Mucosa of descending colon (tissue), 3 donors: ENCODE measurements at regions not wholly inside any gene's neighbourhood (a gene's known extent, or its start where the extent isn't known, plus 50 kb on each side); places are given as distances from the start of the nearest gene placed in this dataset.

Experiments
- ATAC-seq: fragments of 200-7000 bp; cut with Tn5 transposase; one replicate; pipeline ENCODE4 v1.9.1; 2020; ENCODE audit warnings: mild to moderate bottlenecking, moderate library complexity
- DNase-seq, 3 donors: peaks; one replicate each; pipeline ENCODE4 v3.0.0-alpha.2; 2020
- H3K36me3 ChIP-seq: fragments of 200-600 bp; one replicate; pipeline ENCODE4 v1.8.0; 2021; ENCODE audit warnings: low read depth, mild to moderate bottlenecking
- H3K4me1 ChIP-seq: fragments of 200-600 bp; one replicate; pipeline ENCODE4 v1.8.0; 2021; ENCODE audit warnings: low read depth, mild to moderate bottlenecking
- H3K4me3 ChIP-seq: fragments of 200-600 bp; one replicate; pipeline ENCODE4 v1.8.0; 2021; ENCODE audit warnings: mild to moderate bottlenecking
- H3K9me3 ChIP-seq: fragments of 200-600 bp; one replicate; pipeline ENCODE4 v1.8.0; 2021; ENCODE audit warnings: mild to moderate bottlenecking
- CTCF ChIP-seq: fragments of 200-600 bp; IDR thresholded peaks from one replicate; pipeline ENCODE4 v1.8.0; 2022; ENCODE audit warnings: antibody characterized with exemption, mild to moderate bottlenecking
- intact Hi-C, 2 donors: fragments of 100-400 bp; cut with DNase I in 1 of 2; cut with micrococcal nuclease in 1 of 2; formaldehyde crosslinking; loops; one replicate each; pipeline versions ENCODE4 v1.11.0 to v1.11.1; 2022; cut with DNase I, micrococcal nuclease
- donor health status: DM: no; HTN: no; CAD: no; lungs with moderate emphysema.
- donor health status: DM: no; HTN: no; CAD: no.
- donor health status: DM: no; HTN: yes; CAD: no.

GRCh38 chr16:17024514-17024913 is 446.2 kb downstream of the XYLT1 start:
- no peak overlapping the region for H3K4me3 ChIP-seq
- intact Hi-C loops: no loop called here
- TF ChIP-seq CTCF: no peak
- no peaks in the 10 kb centered on the region for H3K36me3 ChIP-seq
- H3K4me1 ChIP-seq: no peaks in the 10 kb centered on the region
- no peak for DNase-seq
- H3K9me3 ChIP-seq: peaks cover under 1% of the 10 kb centered on the region
- ATAC-seq: no peak

- Histone ChIP-seq H3K4me1 (no peaks in the 10 kb centered on the region), H3K4me3 (no peak overlapping the region), H3K36me3 (no peaks in the 10 kb centered on the region), H3K9me3 (peaks cover 5% of the 10 kb centered on the region)
- intact Hi-C loops: no loop called here
- no peak for TF ChIP-seq CTCF
- peak in 1 of 3 donors; percentile 21 for DNase-seq
- peak; percentile 67 for ATAC-seq
Measured at GRCh38 chr16:17026600-17027242, 444.0 kb downstream of the XYLT1 start.

GRCh38 chr16:17027488-17028129 is 443.2 kb downstream of the XYLT1 start:
- H3K9me3 ChIP-seq: peaks cover 5% of the 10 kb centered on the region
- H3K4me1 ChIP-seq: no peaks in the 10 kb centered on the region
- no peak for TF ChIP-seq CTCF
- no peaks in the 10 kb centered on the region for H3K36me3 ChIP-seq
- no peak for DNase-seq
- no peak overlapping the region for H3K4me3 ChIP-seq
- intact Hi-C loops: no loop called here
- no peak for ATAC-seq

- Histone ChIP-seq H3K4me1 (no peaks in the 10 kb centered on the region), H3K36me3 (no peaks in the 10 kb centered on the region), H3K4me3 (no peak overlapping the region), H3K9me3 (peaks cover 9% of the 10 kb centered on the region)
- ATAC-seq: no peak
- no peak for TF ChIP-seq CTCF
- no peak for DNase-seq
- intact Hi-C loops: no loop called here
Measured at GRCh38 chr16:17029602-17030350, 441.0 kb downstream of the XYLT1 start.

GRCh38 chr16:17031484-17032268 is 439.1 kb downstream of the XYLT1 start:
- no peaks in the 10 kb centered on the region for H3K4me1 ChIP-seq
- no peak overlapping the region for H3K4me3 ChIP-seq
- H3K9me3 ChIP-seq: peaks cover 9% of the 10 kb centered on the region
- intact Hi-C loops: no loop called here
- TF ChIP-seq CTCF: no peak
- DNase-seq (no peak), ATAC-seq (no peak)
- H3K36me3 ChIP-seq: no peaks in the 10 kb centered on the region
